Activated CD4-positive, alpha-beta T cell treated with anti-CD3 and anti-CD28 coated beads, Interleukin-2, amount 10 ng/mL, durations not matched to agents 24 days and 14 days (primary cell): ENCODE measurements at regions not wholly inside any gene's neighbourhood (a gene's known extent, or its start where the extent isn't known, plus 50 kb on each side); places are given as distances from the start of the nearest gene placed in this dataset.

Experiments used
- DNase-seq: peaks from one replicate; pipeline ENCODE4 v3.0.0; 2022
- H3K27ac Mint-ChIP-seq: one replicate; pipeline ENCODE4 v1.8.0; 2022; ENCODE audit warnings: mild to moderate bottlenecking, mixed read lengths
- H3K27me3 Mint-ChIP-seq: one replicate; pipeline ENCODE4 v1.8.0; 2022; ENCODE audit warnings: mixed read lengths
- H3K36me3 Mint-ChIP-seq: one replicate; pipeline ENCODE4 v1.8.0; 2022; ENCODE audit warnings: low read depth, mild to moderate bottlenecking, mixed read lengths
- H3K4me1 Mint-ChIP-seq: one replicate; pipeline ENCODE4 v1.8.0; 2021; ENCODE audit warnings: mixed read lengths
- H3K4me3 Mint-ChIP-seq: one replicate; pipeline ENCODE4 v1.8.0; 2022; ENCODE audit warnings: mild to moderate bottlenecking, moderate library complexity, mixed read lengths
- H3K9me3 Mint-ChIP-seq: one replicate; pipeline ENCODE4 v1.8.0; 2021; ENCODE audit warnings: mixed read lengths
- intact Hi-C: fragments of 100-400 bp; cut with micrococcal nuclease; formaldehyde crosslinking; loops from one replicate; pipeline ENCODE4 v1.15.1; 2023

- peaks cover 5% of the 10 kb centered on the region for H3K27me3 Mint-ChIP-seq
- no peak overlapping the region for H3K4me3 Mint-ChIP-seq
- no peaks in the 10 kb centered on the region for H3K9me3 Mint-ChIP-seq
- no peak overlapping the region for H3K27ac Mint-ChIP-seq
- intact Hi-C loops: no loop called here
- H3K4me1 Mint-ChIP-seq: no peaks in the 10 kb centered on the region
- no peaks in the 10 kb centered on the region for H3K36me3 Mint-ChIP-seq
- no peak for DNase-seq
Observed at GRCh38 chr18:78727057-78727739, 252.4 kb upstream of the SALL3 start.

DNA sequence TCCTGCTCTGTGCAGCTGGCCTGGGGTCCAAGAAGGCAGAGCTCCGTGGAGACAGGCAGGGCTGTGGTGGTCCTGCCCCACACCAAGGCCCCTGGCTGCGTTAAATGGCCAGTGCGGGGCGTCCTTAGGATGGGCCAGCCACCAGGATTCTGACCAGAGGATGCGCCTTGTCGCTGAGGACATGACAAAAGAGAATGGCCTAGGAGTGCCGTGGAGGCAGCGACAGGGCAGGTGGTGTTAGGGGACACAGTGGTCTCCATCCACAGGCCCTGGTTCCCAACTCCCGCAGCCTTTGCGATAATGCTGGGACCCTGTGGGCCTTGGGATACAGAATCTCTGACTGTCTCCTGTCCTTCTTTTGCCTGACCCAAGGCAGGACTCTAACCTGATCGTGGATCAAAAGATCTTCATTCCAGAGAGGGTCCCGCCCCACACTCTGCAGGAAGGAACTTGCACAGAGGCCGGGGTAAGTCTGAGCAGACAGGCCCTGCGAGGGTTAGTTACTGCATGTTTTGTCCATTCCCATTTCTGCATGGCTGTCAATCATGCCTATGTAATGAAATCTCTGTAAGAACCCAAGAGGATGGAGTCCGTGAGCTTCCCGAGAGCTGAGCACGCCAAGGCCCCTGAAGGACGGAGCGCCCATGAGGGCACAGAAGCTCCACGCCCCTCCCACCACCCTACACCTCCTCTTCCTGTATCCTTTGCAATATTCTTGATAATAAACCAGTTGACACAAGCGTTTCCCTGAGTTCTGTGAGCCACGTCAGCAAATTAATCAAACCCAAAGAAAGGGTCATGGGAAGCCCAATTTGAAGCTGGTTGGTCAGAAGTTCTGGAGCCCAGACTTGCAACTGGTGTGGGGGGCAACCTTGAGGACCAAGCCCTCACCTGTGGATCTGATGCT lies 251.5 kb upstream of the SALL3 start:
- H3K27me3 Mint-ChIP-seq: peaks cover 2% of the 10 kb centered on the region
- no peak overlapping the region for H3K27ac Mint-ChIP-seq
- H3K36me3 Mint-ChIP-seq: no peaks in the 10 kb centered on the region

GRCh38 chr18:78728784-78729467 lies 250.7 kb upstream of the SALL3 start:
- H3K9me3 Mint-ChIP-seq: no peaks in the 10 kb centered on the region
- intact Hi-C loops: no loop called here
- H3K4me1 Mint-ChIP-seq: no peaks in the 10 kb centered on the region
- H3K4me3 Mint-ChIP-seq: no peak overlapping the region
- no peaks in the 10 kb centered on the region for H3K36me3 Mint-ChIP-seq
- no peak for DNase-seq
- no peaks in the 10 kb centered on the region for H3K27me3 Mint-ChIP-seq
- no peak overlapping the region for H3K27ac Mint-ChIP-seq

More for the DNA sequence above, 251.5 kb upstream of the SALL3 start:
- H3K4me3 Mint-ChIP-seq: no peak overlapping the region
- no peaks in the 10 kb centered on the region for H3K4me1 Mint-ChIP-seq
- no peaks in the 10 kb centered on the region for H3K9me3 Mint-ChIP-seq
- DNase-seq: no peak
- intact Hi-C loops: no loop called here

DNA sequence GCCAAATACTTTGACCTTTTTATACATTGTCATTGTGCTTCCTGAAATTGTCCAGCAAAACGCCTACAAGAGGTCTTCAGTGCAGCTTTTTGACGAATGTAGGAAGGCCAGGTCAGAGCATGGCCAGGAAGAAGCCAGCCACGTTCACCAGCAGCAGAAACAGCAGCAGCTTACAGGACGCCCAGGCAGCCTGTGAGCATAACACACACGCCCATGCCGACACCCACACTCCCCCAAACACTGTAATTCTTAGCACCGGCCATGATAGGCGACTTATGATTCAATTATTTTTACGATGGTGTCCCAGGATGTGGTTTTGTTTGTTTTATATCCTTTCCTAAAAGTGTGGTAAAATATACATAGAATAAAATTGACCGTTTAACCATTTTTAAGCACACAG lies 249.1 kb upstream of the SALL3 start:
- H3K9me3 Mint-ChIP-seq: no peaks in the 10 kb centered on the region
- H3K4me3 Mint-ChIP-seq: no peak overlapping the region
- no peaks in the 10 kb centered on the region for H3K36me3 Mint-ChIP-seq
- DNase-seq: no peak
- intact Hi-C loops: no loop called here
- H3K4me1 Mint-ChIP-seq: no peaks in the 10 kb centered on the region
- H3K27me3 Mint-ChIP-seq: no peaks in the 10 kb centered on the region
- no peak overlapping the region for H3K27ac Mint-ChIP-seq

GRCh38 chr18:78731016-78731397 lies 248.6 kb upstream of the SALL3 start:
- Mint-ChIP-seq H3K36me3 (no peaks in the 10 kb centered on the region), H3K27ac (no peak overlapping the region), H3K27me3 (no peaks in the 10 kb centered on the region), H3K9me3 (no peaks in the 10 kb centered on the region), H3K4me3 (no peak overlapping the region), H3K4me1 (no peaks in the 10 kb centered on the region)
- intact Hi-C loops: no loop called here
- no peak for DNase-seq

DNA sequence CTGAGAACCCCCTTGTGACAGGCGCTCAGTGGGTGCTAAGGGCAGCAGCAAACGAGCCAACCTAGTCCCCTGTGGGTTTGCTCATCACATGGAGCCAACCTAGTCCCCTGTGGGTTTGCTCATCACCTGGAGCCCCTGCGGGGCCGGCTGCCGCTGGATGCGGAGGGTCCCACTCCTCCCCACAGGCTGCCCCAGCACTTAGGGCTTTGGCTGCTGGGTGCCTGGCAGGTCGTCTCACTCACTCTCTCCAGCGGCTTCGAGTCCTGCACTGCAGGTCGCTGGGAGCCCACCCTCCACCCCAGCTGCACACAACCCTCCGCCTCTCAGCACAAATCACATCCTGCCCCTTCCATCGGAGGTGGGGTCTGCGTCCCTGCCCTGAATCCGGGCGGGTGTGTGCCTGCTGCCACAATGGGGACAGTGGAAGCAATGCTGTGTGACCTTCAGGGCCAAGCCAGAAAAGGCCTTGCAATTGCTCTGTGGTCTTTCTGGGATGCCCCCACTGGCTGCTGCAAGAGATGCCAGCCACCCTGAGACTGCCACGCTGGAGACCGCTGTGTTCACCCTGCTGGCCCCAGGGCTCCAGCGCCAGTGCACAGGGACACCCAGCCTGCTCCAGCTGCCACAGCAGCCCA lies 248.1 kb upstream of the SALL3 start:
- Mint-ChIP-seq H3K27me3 (no peaks in the 10 kb centered on the region), H3K4me3 (no peak overlapping the region), H3K9me3 (no peaks in the 10 kb centered on the region), H3K27ac (no peak overlapping the region), H3K36me3 (no peaks in the 10 kb centered on the region), H3K4me1 (no peaks in the 10 kb centered on the region)
- intact Hi-C loops: no loop called here
- no peak for DNase-seq

DNA sequence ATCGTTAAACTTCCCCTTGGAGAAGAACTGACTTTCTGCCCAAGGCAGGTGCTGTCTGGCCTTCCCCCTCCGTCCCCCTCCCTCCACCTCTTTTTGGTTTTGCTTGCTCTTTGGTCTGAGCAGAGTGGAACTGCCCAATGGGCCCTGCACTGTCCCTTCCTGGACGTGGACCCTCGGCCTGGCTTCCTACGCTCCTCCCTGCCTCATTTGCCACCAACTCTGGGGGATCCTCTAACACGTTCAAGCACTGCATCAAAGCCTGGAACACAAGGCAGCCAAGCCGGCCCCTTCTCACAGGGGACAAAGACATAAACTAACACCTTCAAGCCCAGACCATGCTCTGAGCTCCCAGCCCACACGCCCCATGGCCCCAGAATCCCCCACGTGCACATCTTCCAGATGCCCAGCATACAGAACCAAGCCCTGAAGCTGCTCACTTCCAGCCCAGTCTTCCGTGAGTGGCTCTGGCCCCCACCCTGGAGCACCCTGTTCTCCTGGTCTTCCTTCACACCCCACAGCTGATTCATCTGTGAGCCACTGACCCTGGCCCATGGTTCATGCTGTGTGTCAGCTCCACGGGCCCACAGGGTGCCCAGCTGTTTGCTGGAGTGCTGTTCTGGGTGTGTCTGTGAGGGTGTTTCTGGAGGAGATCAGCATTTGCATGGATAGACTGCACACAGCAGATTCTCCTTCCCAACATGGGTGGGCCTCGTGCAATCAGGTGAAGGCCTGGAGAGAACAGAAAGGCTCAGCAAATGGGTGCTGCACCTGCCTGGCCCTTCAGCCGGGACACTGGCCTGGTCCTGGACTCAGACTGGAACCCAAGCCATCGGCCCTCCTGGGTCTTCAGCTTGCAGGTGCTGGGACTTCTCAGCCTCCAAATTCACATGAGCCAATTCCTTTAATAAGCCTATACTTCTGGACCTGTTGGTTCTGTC lies 247.1 kb upstream of the SALL3 start:
- Mint-ChIP-seq H3K9me3 (no peaks in the 10 kb centered on the region), H3K4me1 (no peaks in the 10 kb centered on the region), H3K27ac (no peak overlapping the region), H3K4me3 (no peak overlapping the region), H3K36me3 (no peaks in the 10 kb centered on the region), H3K27me3 (no peaks in the 10 kb centered on the region)
- no peak for DNase-seq
- intact Hi-C loops: no loop called here

DNA sequence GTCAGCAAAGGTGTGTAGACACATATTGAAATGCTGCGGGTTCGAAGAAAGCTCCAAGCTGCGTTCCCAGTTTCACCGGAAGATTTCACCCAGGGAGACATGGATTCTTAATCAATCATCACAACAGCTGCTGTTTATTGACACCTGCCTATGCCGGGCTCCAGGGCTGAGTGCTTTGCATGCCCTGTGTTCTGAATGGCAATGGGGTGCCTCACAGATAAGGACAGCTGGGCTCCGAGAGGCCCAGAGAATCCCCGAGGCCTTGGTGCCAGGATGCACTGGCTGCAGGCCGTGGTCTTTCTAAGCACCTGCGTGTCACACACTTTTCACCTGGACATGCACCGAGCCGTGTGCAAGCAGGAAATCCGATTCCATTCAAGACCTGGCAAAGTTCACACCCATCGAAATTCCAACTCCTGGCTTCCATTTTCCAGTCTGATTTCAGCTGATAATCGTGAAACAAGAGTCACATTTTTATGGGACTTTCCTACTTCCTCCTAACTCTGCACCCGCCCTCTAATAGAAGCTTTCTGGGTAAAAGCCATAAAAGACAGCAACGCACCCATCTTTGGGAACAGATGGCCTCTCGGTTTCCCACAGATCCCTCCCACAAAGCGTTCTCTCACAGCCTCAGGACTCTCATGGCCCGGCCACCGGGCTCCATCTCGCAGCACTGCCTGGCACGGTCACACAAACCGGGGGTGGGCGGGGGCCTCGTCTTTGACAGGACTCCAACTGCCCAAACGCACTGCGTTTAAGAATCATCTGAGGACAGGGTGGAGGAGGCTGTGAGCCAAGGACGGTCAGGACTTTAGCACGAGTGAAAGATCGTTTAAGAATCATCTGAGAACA lies 245.6 kb upstream of the SALL3 start:
- Mint-ChIP-seq H3K27me3 (no peaks in the 10 kb centered on the region), H3K36me3 (no peaks in the 10 kb centered on the region), H3K27ac (no peak overlapping the region), H3K4me3 (no peak overlapping the region), H3K4me1 (no peaks in the 10 kb centered on the region), H3K9me3 (peaks cover 2% of the 10 kb centered on the region)
- intact Hi-C loops: no loop called here
- no peak for DNase-seq

GRCh38 chr18:78734614-78734945 lies 245.0 kb upstream of the SALL3 start:
- no peak for DNase-seq
- Mint-ChIP-seq H3K36me3 (no peaks in the 10 kb centered on the region), H3K27me3 (no peaks in the 10 kb centered on the region), H3K4me3 (no peak overlapping the region), H3K9me3 (peaks cover 5% of the 10 kb centered on the region), H3K4me1 (no peaks in the 10 kb centered on the region), H3K27ac (no peak overlapping the region)
- intact Hi-C loops: no loop called here

DNA sequence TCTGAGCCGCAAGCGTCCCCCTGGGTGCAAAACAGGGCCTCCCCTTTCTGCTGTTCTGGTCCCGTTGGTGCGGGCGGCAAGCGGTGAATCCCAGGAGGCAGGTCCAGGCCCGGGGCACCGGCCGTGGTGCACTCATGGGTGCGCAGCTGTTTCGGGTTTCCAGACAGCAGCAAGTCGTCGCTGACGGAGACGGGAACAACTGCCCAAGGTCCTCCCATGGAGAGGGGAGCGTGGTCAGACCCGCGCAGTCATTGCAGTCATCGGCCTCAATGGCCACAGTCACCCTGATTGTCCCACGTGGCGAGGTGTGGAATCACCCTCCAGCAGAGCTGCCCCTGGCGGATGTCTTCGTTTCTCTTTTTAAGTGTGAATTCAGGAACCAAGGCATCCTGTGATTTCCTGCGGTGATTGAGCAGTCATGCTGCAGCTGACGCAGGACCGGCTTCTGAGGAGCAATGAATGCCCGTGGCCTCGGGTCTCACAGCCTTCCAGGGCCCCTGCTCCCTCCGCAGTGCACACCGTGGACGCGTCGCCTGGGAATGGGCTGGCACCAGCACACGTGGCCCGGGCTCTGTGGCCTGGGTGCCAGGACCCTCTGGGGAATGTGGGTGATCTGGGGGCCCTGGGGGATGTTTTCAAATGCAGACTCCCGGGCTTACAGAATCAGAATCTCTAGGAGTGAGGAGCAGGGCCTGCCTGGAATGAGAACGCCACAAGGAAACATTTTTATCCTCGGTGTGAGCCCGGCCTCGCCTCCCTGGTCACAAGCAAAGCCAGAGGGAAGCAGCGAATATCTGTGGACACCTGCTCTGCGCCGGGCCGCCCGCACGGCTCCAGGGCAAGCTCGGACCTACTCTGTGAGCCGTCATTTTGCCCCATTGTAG lies 244.2 kb upstream of the SALL3 start:
- no peaks in the 10 kb centered on the region for H3K36me3 Mint-ChIP-seq
- H3K27ac Mint-ChIP-seq: no peak overlapping the region
- no peak overlapping the region for H3K4me3 Mint-ChIP-seq
- intact Hi-C loops: no loop called here
- no peaks in the 10 kb centered on the region for H3K4me1 Mint-ChIP-seq
- H3K27me3 Mint-ChIP-seq: no peaks in the 10 kb centered on the region
- H3K9me3 Mint-ChIP-seq: peaks cover 5% of the 10 kb centered on the region
- no peak for DNase-seq

- Mint-ChIP-seq H3K27me3 (no peaks in the 10 kb centered on the region), H3K27ac (no peak overlapping the region), H3K36me3 (no peaks in the 10 kb centered on the region), H3K4me1 (no peaks in the 10 kb centered on the region), H3K4me3 (no peak overlapping the region), H3K9me3 (peaks cover 5% of the 10 kb centered on the region)
- DNase-seq: no peak
- intact Hi-C loops: no loop called here
Observed at GRCh38 chr18:78736015-78736690, 243.5 kb upstream of the SALL3 start.
